ENCODE measurements at regions not wholly inside any gene's neighbourhood (a gene's known extent, or its start where the extent isn't known, plus 50 kb on each side); places are given as distances from the start of the nearest gene placed in this dataset.

DNA sequence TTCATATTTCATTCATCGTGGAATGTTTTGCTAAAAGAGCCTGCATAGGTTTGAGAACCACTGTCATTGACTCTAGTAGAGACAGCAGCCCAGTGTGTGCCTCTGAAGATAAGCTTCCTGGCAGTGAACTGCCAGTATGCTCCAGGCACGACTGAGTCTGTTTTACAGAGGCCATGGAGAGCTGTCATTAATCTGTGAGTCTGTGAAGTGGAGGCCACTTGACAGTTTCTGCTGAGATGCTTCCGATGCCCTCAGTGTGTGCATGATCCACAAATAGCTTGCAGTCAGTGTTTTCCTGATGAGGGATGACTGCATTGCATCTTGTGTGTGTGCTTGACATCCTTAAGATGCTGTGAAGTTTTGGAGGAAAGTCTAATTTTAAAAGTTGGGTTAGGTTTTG is 162.2 kb downstream of the PFKFB3 start:
- TF ChIP-seq ATF1 (CRISPR knock-in tag; IDR thresholded peaks at IDR 0.05) (no peak), ATF1 (tag; IDR thresholded peaks at IDR 0.05) (no peak), POLR2B (IDR thresholded peaks at IDR 0.05; ENCODE audit: low read depth, partially characterized antibody) (no peak), RNF2 (IDR thresholded peaks at IDR 0.05) (no peak), POLR2A (conservative IDR thresholded peaks at IDR 0.05) (no peak), ZNF311 (CRISPR knock-in tag; IDR thresholded peaks at IDR 0.05) (no peak), RBM15 (IDR thresholded peaks at IDR 0.05; ENCODE audit: insufficient read depth, low read length) (no peak)
- TF ChIP-seq, protein P1, sequence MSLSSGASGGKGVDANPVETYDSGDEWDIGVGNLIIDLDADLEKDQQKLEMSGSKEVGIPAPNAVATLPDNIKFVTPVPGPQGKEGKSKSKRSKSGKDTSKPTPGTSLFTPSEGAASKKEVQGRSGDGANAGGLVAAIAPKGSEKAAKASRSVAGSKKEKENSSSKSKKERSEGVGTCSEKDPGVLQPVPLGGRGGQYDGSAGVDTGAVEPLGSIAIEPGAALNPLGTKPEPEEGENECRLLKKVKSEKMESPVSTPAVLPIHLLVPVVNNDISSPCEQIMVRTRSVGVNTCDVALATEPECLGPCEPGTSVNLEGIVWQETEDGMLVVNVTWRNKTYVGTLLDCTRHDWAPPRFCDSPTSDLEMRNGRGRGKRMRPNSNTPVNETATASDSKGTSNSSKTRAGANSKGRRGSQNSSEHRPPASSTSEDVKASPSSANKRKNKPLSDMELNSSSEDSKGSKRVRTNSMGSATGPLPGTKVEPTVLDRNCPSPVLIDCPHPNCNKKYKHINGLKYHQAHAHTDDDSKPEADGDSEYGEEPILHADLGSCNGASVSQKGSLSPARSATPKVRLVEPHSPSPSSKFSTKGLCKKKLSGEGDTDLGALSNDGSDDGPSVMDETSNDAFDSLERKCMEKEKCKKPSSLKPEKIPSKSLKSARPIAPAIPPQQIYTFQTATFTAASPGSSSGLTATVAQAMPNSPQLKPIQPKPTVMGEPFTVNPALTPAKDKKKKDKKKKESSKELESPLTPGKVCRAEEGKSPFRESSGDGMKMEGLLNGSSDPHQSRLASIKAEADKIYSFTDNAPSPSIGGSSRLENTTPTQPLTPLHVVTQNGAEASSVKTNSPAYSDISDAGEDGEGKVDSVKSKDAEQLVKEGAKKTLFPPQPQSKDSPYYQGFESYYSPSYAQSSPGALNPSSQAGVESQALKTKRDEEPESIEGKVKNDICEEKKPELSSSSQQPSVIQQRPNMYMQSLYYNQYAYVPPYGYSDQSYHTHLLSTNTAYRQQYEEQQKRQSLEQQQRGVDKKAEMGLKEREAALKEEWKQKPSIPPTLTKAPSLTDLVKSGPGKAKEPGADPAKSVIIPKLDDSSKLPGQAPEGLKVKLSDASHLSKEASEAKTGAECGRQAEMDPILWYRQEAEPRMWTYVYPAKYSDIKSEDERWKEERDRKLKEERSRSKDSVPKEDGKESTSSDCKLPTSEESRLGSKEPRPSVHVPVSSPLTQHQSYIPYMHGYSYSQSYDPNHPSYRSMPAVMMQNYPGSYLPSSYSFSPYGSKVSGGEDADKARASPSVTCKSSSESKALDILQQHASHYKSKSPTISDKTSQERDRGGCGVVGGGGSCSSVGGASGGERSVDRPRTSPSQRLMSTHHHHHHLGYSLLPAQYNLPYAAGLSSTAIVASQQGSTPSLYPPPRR (CRISPR knock-in tag; IDR thresholded peaks at IDR 0.05; ENCODE audit: borderline replicate concordance): no peak
- TF ChIP-seq, protein P2, sequence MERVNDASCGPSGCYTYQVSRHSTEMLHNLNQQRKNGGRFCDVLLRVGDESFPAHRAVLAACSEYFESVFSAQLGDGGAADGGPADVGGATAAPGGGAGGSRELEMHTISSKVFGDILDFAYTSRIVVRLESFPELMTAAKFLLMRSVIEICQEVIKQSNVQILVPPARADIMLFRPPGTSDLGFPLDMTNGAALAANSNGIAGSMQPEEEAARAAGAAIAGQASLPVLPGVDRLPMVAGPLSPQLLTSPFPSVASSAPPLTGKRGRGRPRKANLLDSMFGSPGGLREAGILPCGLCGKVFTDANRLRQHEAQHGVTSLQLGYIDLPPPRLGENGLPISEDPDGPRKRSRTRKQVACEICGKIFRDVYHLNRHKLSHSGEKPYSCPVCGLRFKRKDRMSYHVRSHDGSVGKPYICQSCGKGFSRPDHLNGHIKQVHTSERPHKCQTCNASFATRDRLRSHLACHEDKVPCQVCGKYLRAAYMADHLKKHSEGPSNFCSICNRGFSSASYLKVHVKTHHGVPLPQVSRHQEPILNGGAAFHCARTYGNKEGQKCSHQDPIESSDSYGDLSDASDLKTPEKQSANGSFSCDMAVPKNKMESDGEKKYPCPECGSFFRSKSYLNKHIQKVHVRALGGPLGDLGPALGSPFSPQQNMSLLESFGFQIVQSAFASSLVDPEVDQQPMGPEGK (CRISPR knock-in tag; IDR thresholded peaks at IDR 0.05; ENCODE audit: borderline replicate concordance): no peak
